SK-N-SH (cell line): ENCODE measurements at regions not wholly inside any gene's neighbourhood (a gene's known extent, or its start where the extent isn't known, plus 50 kb on each side); places are given as distances from the start of the nearest gene placed in this dataset.

Experiments used
- CTCF ChIA-PET: fragments of 300-600, 350-600 bp; formaldehyde crosslinking; extraction: SDS; loops from one replicate; lab custom pipeline; 2021; lab: Yijun Ruan, JAX
- POLR2A ChIA-PET: fragments of 350-600 bp; sonication (Branson Sonifier 250); formaldehyde crosslinking; extraction: SDS; loops from one replicate; lab custom pipeline; 2020; ENCODE audit warnings: antibody characterized with exemption, inconsistent platforms; lab: Yijun Ruan, JAX
- DNase-seq: peaks from one replicate; pipeline ENCODE4 v3.0.0; 2012
- H2AFZ ChIP-seq: fragments of 200-600 bp; sonication (generic); 2 replicates; pipeline ENCODE4 v1.8.1; 2016; ENCODE audit warnings: antibody characterized with exemption, mild to moderate bottlenecking, low read depth
- H3F3A ChIP-seq: fragments of 200-600 bp; sonication (generic); replicated peaks from 2 replicates; pipeline ENCODE3; 2016; ENCODE audit warnings: antibody characterized with exemption, mild to moderate bottlenecking; ENCODE audit not compliant: insufficient read depth
- H3K27ac ChIP-seq, 2 experiments: fragments of 200-500 bp in 1 of 2; fragments of 200-600 bp in 1 of 2; sonication (Bioruptor generic) in 1 of 2; sonication (generic), shearing (Covaris generic) in 1 of 2; 2 replicates each; pipeline versions ENCODE4 v1.5.1 to v1.6.1; 2014 to 2016; ENCODE audit warnings: low read depth in 2 of 2, inconsistent platforms in 1 of 2, low read length in 1 of 2, mild to moderate bottlenecking in 1 of 2, mixed read lengths in 1 of 2
- H3K27me3 ChIP-seq: fragments of 200-600 bp; sonication (generic), shearing (Covaris generic); 2 replicates; pipeline ENCODE4 v1.6.1; 2016; ENCODE audit warnings: mixed run types; ENCODE audit not compliant: insufficient read depth
- H3K36me3 ChIP-seq, 2 experiments: fragments of 200-500 bp in 1 of 2; fragments of 200-600 bp in 1 of 2; sonication (Bioruptor generic) in 1 of 2; sonication (generic) in 1 of 2; replicated peaks in 1 of 2; 2 replicates each; pipeline versions ENCODE3 to v1.5.1; 2014 to 2016; ENCODE audit warnings: low read length in 1 of 2, mild to moderate bottlenecking in 1 of 2; ENCODE audit not compliant: insufficient read depth in 2 of 2, control insufficient read depth in 1 of 2
- H3K4me1 ChIP-seq, 2 experiments: fragments of 200-500 bp in 1 of 2; fragments of 200-600 bp in 1 of 2; sonication (Bioruptor generic) in 1 of 2; sonication (generic), shearing (Covaris generic) in 1 of 2; 2 replicates each; pipeline versions ENCODE4 v1.5.1 to v1.6.1; 2014 to 2016; ENCODE audit warnings: low read depth in 1 of 2, low read length in 1 of 2, mixed run types in 1 of 2; ENCODE audit not compliant: insufficient read depth in 2 of 2, control insufficient read depth in 1 of 2
- H3K4me2 ChIP-seq: fragments of 200-600 bp; sonication (generic), shearing (Covaris generic); 2 replicates; pipeline ENCODE4 v1.6.1; 2017; ENCODE audit warnings: mixed run types
- H3K4me3 ChIP-seq, 2 experiments: fragments of 200-500 bp in 1 of 2; fragments of 200-600 bp in 1 of 2; sonication (Bioruptor generic) in 1 of 2; sonication (generic), shearing (Covaris generic) in 1 of 2; 2 replicates each; pipeline versions ENCODE4 v1.5.1 to v1.8.1; 2014 to 2016; ENCODE audit warnings: low read depth in 2 of 2, inconsistent platforms in 1 of 2, low read length in 1 of 2, mild to moderate bottlenecking in 1 of 2, mixed read lengths in 1 of 2, moderate library complexity in 1 of 2
- H3K79me2 ChIP-seq: fragments of 200-600 bp; sonication (generic); 2 replicates; pipeline ENCODE4 v1.8.1; 2017; ENCODE audit warnings: mild to moderate bottlenecking; ENCODE audit not compliant: insufficient read depth
- H3K9ac ChIP-seq: fragments of 200-600 bp; sonication (generic); 2 replicates; pipeline ENCODE4 v1.6.1; 2017; ENCODE audit warnings: mixed run types
- H3K9me2 ChIP-seq: fragments of 200-600 bp; sonication (generic); 2 replicates; pipeline ENCODE4 v1.6.1; 2017; ENCODE audit warnings: mixed run types
- H3K9me3 ChIP-seq: fragments of 200-600 bp; sonication (generic); 2 replicates; pipeline ENCODE4 v1.6.1; 2017; ENCODE audit warnings: mixed run types, mild to moderate bottlenecking, moderate library complexity
- H4K20me1 ChIP-seq: fragments of 200-600 bp; sonication (generic); 2 replicates; pipeline ENCODE4 v1.6.1; 2017; ENCODE audit warnings: mild to moderate bottlenecking, mixed run types; ENCODE audit not compliant: insufficient read depth
- EZH2phosphoT487 ChIP-seq: fragments of 200-600 bp; sonication (generic); IDR thresholded peaks from 2 replicates; pipeline ENCODE4 v1.6.1; 2017; ENCODE audit warnings: low read depth, mixed run types, mild to moderate bottlenecking, antibody characterized with exemption, moderate library complexity, borderline replicate concordance
- FOSL2 ChIP-seq: IDR thresholded peaks from 2 replicates; pipeline ENCODE4 v1.4.0; 2012; ENCODE audit warnings: low read depth, mild to moderate bottlenecking, moderate library complexity, borderline replicate concordance
- GABPA ChIP-seq: IDR thresholded peaks from 2 replicates; pipeline ENCODE4 v1.4.0; 2012; ENCODE audit warnings: low read depth, mild to moderate bottlenecking
- IRF3 ChIP-seq: fragments of 150-350 bp; IDR thresholded peaks from 2 replicates; pipeline ENCODE4 v1.6.1; 2016; ENCODE audit warnings: mild to moderate bottlenecking, low read depth, low read length
- JUND ChIP-seq: IDR thresholded peaks from 2 replicates; pipeline ENCODE4 v1.4.0; 2012
- MEF2A ChIP-seq: IDR thresholded peaks from 2 replicates; pipeline ENCODE4 v1.4.0; 2012; ENCODE audit warnings: low read depth, borderline replicate concordance
- MXI1 ChIP-seq: IDR thresholded peaks from 2 replicates; pipeline ENCODE4 v1.6.1; 2012; ENCODE audit warnings: mild to moderate bottlenecking, low read depth, low read length, improper control_type of control experiment
- NRF1 ChIP-seq: IDR thresholded peaks from 2 replicates; pipeline ENCODE4 v1.6.1; 2012; ENCODE audit warnings: low read depth, mild to moderate bottlenecking, low read length
- PBX3 ChIP-seq: IDR thresholded peaks from 2 replicates; pipeline ENCODE4; 2012
- POLR2AphosphoS5 ChIP-seq: IDR thresholded peaks from 2 replicates; pipeline ENCODE4 v1.6.1; 2012; ENCODE audit warnings: low read depth, low read length
- SIN3A ChIP-seq: IDR thresholded peaks from 2 replicates; pipeline ENCODE4 v1.6.1; 2012; ENCODE audit warnings: low read depth, mild to moderate bottlenecking, low read length, moderate library complexity, borderline replicate concordance
- YY1 ChIP-seq: IDR thresholded peaks from 2 replicates; pipeline ENCODE4 v1.4.0; 2012; ENCODE audit warnings: low read depth, mild to moderate bottlenecking
- WGBS: methylation state at CpG from one replicate; pipeline ENCODE4 v1.1.6; 2017; ENCODE audit warnings: low lambda C conversion rate; 5-methylcytosine and 5-hydroxymethylcytosine counted together

- Histone ChIP-seq H3K4me3 (no peak overlapping the region), H3K27me3 (no peaks in the 10 kb centered on the region), H3K9me3 (no peaks in the 10 kb centered on the region), H3K9ac (no peak overlapping the region), H3K36me3 (no peaks in the 10 kb centered on the region), H3K27ac (no peak overlapping the region), H3K4me1 (no peaks in the 10 kb centered on the region; a peak in 1 of 4 replicates), H3K4me2 (no peak overlapping the region), H3K9me2 (no peaks in the 10 kb centered on the region), H3K79me2 (no peaks in the 10 kb centered on the region), H3F3A (no peaks in the 10 kb centered on the region), H2AFZ (no peak overlapping the region), H4K20me1 (no peaks in the 10 kb centered on the region)
- WGBS, result 83% methylated on average over 36 of the region's 36 CpGs
- ChIA-PET POLR2A (no interaction called here), CTCF (no interaction called here)
- no peak for DNase-seq
- TF ChIP-seq PBX3 (no peak), NRF1 (no peak), IRF3 (no peak), EZH2phosphoT487 (no peak), MXI1 (no peak), YY1 (no peak)
Measured at GRCh38 chr22:26903030-26903856, 245.9 kb downstream of the MIAT start.

- CTCF ChIA-PET, result no interaction called here
- no peak overlapping the region for H3K27ac ChIP-seq
Measured at GRCh38 chr22:26904483-26904882, 247.1 kb downstream of the MIAT start.

More at GRCh38 chr22:26904483-26904882, 247.1 kb downstream of the MIAT start:
- no peaks in the 10 kb centered on the region for H3K9me2 ChIP-seq
- DNase-seq, result no peak
- H3K4me2 ChIP-seq, result no peak overlapping the region
- no peak overlapping the region for H3K4me3 ChIP-seq
- no peaks in the 10 kb centered on the region for H3K36me3 ChIP-seq
- H3K9ac ChIP-seq, result no peak overlapping the region
- 47% methylated on average over 3 of the region's 3 CpGs for WGBS
- H3K79me2 ChIP-seq, result no peaks in the 10 kb centered on the region
- H3K9me3 ChIP-seq, result no peaks in the 10 kb centered on the region
- no peak overlapping the region for H2AFZ ChIP-seq
- no peaks in the 10 kb centered on the region; the same call in 1 of the 2 replicates for H3K27me3 ChIP-seq
- no peaks in the 10 kb centered on the region for H4K20me1 ChIP-seq
- TF ChIP-seq POLR2AphosphoS5, result no peak
- no peak for TF ChIP-seq FOSL2
- no peak for TF ChIP-seq JUND
- TF ChIP-seq GABPA, result no peak
- TF ChIP-seq SIN3A, result no peak
- no peak for TF ChIP-seq MEF2A
- no peaks in the 10 kb centered on the region for H3F3A ChIP-seq
- POLR2A ChIA-PET, result no interaction called here
- H3K4me1 ChIP-seq, result no peaks in the 10 kb centered on the region; a peak in 1 of 4 replicates
